Peyer's patch (tissue), 4 donors: ENCODE measurements at regions not wholly inside any gene's neighbourhood (a gene's known extent, or its start where the extent isn't known, plus 50 kb on each side); places are given as distances from the start of the nearest gene placed in this dataset.
A peak's percentile ranks its signal among the peaks of the same experiment; 100 is the strongest.

Experiments
- DNase-seq, 3 donors: peaks; one replicate each; pipeline ENCODE4 v3.0.0-alpha.2; 2017 to 2019
- H3K27ac ChIP-seq, 4 donors: fragments of 200-600 bp; sonication (generic); one replicate each; pipeline ENCODE4 v1.5.1; 2016 to 2019
- H3K27me3 ChIP-seq, 2 donors: fragments of 200-600 bp; sonication (generic); one replicate each; pipeline ENCODE4 v1.5.1; 2019
- H3K36me3 ChIP-seq, 3 donors: fragments of 200-600 bp; sonication (generic); one replicate each; pipeline ENCODE4 v1.5.1; 2016 to 2019
- H3K4me1 ChIP-seq, 4 donors: fragments of 200-600 bp; sonication (generic); one replicate each; pipeline ENCODE4 v1.5.1; 2016 to 2019
- H3K4me3 ChIP-seq, 4 donors: fragments of 200-600 bp; sonication (generic); 1 replicate in 3 of 4; 2 replicates in 1 of 4; pipeline ENCODE4 v1.5.1; 2016 to 2019; ENCODE audit warnings: mild to moderate bottlenecking in 1 of 4
- H3K9me3 ChIP-seq, 4 donors: fragments of 200-600 bp; sonication (generic); one replicate each; pipeline ENCODE4 v1.5.1; 2016 to 2019; ENCODE audit warnings: mild to moderate bottlenecking in 1 of 4
- CTCF ChIP-seq, 6 experiments: fragments of 450-650 bp in 4 of 6; fragments of 200-600 bp in 2 of 6; sonication (generic) in 1 of 6; IDR thresholded peaks; one replicate each; pipeline ENCODE4 v1.5.1; 2017 to 2019; ENCODE audit warnings: antibody characterized with exemption in 6 of 6, mild to moderate bottlenecking in 3 of 6, moderate library complexity in 1 of 6
- POLR2A ChIP-seq, 2 donors: fragments of 450-650 bp; IDR thresholded peaks; one replicate each; pipeline ENCODE4 v1.5.1; 2017; ENCODE audit warnings: antibody characterized with exemption in 2 of 2, mild to moderate bottlenecking in 2 of 2, moderate library complexity in 2 of 2

GRCh38 chr10:29735628-29736365 is 101.0 kb upstream of the SVIL start:
- Histone ChIP-seq H3K27ac (peak overlapping the region; percentile 73 to 92 (median 86)), H3K36me3 (no peaks in the 10 kb centered on the region), H3K9me3 (peaks cover 0 to 3% (median 0%) of the 10 kb centered on the region in 4 donors), H3K4me3 (peak overlapping the region; percentile 57 to 92 (median 70)), H3K27me3 (no peaks in the 10 kb centered on the region), H3K4me1 (peaks cover 0 to 18% (median 0%) of the 10 kb centered on the region in 4 donors)
- peak; percentile 15 to 96 (median 79) for TF ChIP-seq CTCF (IDR thresholded peaks at IDR 0.05)
- peak in 1 of 2 donors; percentile 54 for TF ChIP-seq POLR2A (IDR thresholded peaks at IDR 0.05)
- peak; percentile 33 to 93 (median 89) for DNase-seq

- TF ChIP-seq CTCF (IDR thresholded peaks at IDR 0.05) (no peak), POLR2A (IDR thresholded peaks at IDR 0.05) (no peak)
- H3K36me3 ChIP-seq = no peaks in the 10 kb centered on the region
- H3K27me3 ChIP-seq = no peaks in the 10 kb centered on the region
- peaks cover 0 to 22% (median 0%) of the 10 kb centered on the region in 4 donors for H3K4me1 ChIP-seq
- peak overlapping the region; percentile 73 to 92 (median 86) for H3K27ac ChIP-seq
- peak in 2 of 3 donors; percentile 68 to 79 for DNase-seq
- peak overlapping the region; percentile 57 to 92 (median 70) for H3K4me3 ChIP-seq
- peaks cover 0 to 3% (median 0%) of the 10 kb centered on the region in 4 donors for H3K9me3 ChIP-seq
Observed at GRCh38 chr10:29734962-29735627, 100.3 kb upstream of the SVIL start.

GRCh38 chr10:29734640-29734961 is 99.8 kb upstream of the SVIL start:
- no peak for DNase-seq
- Histone ChIP-seq H3K27ac (peak overlapping the region in 3 of 4 donors; percentile 82 to 92 (median 90)), H3K4me1 (peaks cover 0 to 22% (median 0%) of the 10 kb centered on the region in 4 donors), H3K36me3 (no peaks in the 10 kb centered on the region), H3K27me3 (no peaks in the 10 kb centered on the region), H3K4me3 (peak overlapping the region; percentile 57 to 92 (median 70)), H3K9me3 (peaks cover 0 to 3% (median 0%) of the 10 kb centered on the region in 4 donors)
- TF ChIP-seq CTCF (IDR thresholded peaks at IDR 0.05) (no peak), POLR2A (IDR thresholded peaks at IDR 0.05) (no peak)

- peak overlapping the region in 1 of 4 donors; percentile 90 for H3K27ac ChIP-seq
- H3K9me3 ChIP-seq = peaks cover 0 to 3% (median 0%) of the 10 kb centered on the region in 4 donors
- H3K4me1 ChIP-seq = peaks cover 0 to 30% (median 0%) of the 10 kb centered on the region in 4 donors
- H3K36me3 ChIP-seq = no peaks in the 10 kb centered on the region
- peak overlapping the region in 1 of 4 donors; percentile 92 for H3K4me3 ChIP-seq
- no peak for DNase-seq
- no peak for TF ChIP-seq POLR2A (IDR thresholded peaks at IDR 0.05)
- TF ChIP-seq CTCF (IDR thresholded peaks at IDR 0.05) = no peak
- H3K27me3 ChIP-seq = no peaks in the 10 kb centered on the region
Observed at GRCh38 chr10:29733323-29733722, 98.6 kb upstream of the SVIL start.

GRCh38 chr10:29732918-29733317 is 98.1 kb upstream of the SVIL start:
- H3K27ac ChIP-seq = peak overlapping the region in 1 of 4 donors; percentile 90

More at GRCh38 chr10:29732918-29733317, 98.1 kb upstream of the SVIL start:
- Histone ChIP-seq H3K9me3 (peaks cover 0 to 3% (median 0%) of the 10 kb centered on the region in 4 donors), H3K27me3 (no peaks in the 10 kb centered on the region), H3K36me3 (no peaks in the 10 kb centered on the region), H3K4me3 (peak overlapping the region in 1 of 4 donors; percentile 92), H3K4me1 (peaks cover 0 to 30% (median 0%) of the 10 kb centered on the region in 4 donors)
- DNase-seq = no peak
- no peak for TF ChIP-seq POLR2A (IDR thresholded peaks at IDR 0.05)
- no peak for TF ChIP-seq CTCF (IDR thresholded peaks at IDR 0.05)
